HUES48 (cell line): ENCODE measurements at regions not wholly inside any gene's neighbourhood (a gene's known extent, or its start where the extent isn't known, plus 50 kb on each side); places are given as distances from the start of the nearest gene placed in this dataset.

Experiments used
- H3K27ac ChIP-seq: one replicate; pipeline ENCODE4 v1.7.0; 2013; ENCODE audit warnings: low read depth, low read length, inconsistent platforms
- H3K27me3 ChIP-seq: 2 replicates; pipeline ENCODE4 v1.6.1; 2013; ENCODE audit warnings: mild to moderate bottlenecking, low read length; ENCODE audit not compliant: control insufficient read depth, insufficient read depth
- H3K36me3 ChIP-seq: 2 replicates; pipeline ENCODE4 v1.6.1; 2013; ENCODE audit warnings: low read length; ENCODE audit not compliant: control insufficient read depth, insufficient read depth
- H3K4me1 ChIP-seq: 2 replicates; pipeline ENCODE4 v1.6.1; 2013; ENCODE audit warnings: mild to moderate bottlenecking, low read length; ENCODE audit not compliant: control insufficient read depth, insufficient read depth
- H3K4me3 ChIP-seq: 2 replicates; pipeline ENCODE4 v1.5.1; 2013; ENCODE audit warnings: mild to moderate bottlenecking, low read depth, low read length
- H3K9ac ChIP-seq: 2 replicates; pipeline ENCODE4 v1.6.1; 2013; ENCODE audit warnings: mild to moderate bottlenecking, low read depth, low read length, moderate library complexity
- H3K9me3 ChIP-seq: 2 replicates; pipeline ENCODE4 v1.6.1; 2013; ENCODE audit warnings: low read length; ENCODE audit not compliant: control insufficient read depth, insufficient read depth

DNA sequence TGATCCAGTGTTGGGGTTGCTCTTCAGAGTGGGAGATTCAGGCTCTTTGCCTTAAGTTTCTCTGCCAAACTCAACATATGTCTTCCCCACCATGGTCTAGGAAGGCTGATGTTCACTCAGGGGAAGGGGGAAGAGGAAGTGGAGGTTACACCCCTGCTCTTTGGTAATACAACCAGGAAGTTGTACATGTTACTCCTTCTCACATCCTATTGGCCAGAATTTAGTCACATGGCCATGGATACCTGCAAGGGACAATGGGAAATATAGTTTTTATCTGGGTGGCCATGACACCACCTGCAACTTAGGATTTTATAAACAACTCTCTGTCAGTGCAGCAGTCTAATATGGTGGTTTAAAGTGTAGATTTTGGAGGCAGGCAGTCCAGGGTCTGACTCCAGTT is 150.9 kb downstream of the TBX5 start:
- no peaks in the 10 kb centered on the region for H3K36me3 ChIP-seq
- H3K9me3 ChIP-seq: no peaks in the 10 kb centered on the region
- H3K27me3 ChIP-seq: no peaks in the 10 kb centered on the region
- H3K9ac ChIP-seq: no peak overlapping the region
- H3K4me3 ChIP-seq: no peak overlapping the region
- H3K27ac ChIP-seq: no peak overlapping the region
- peaks cover 9% of the 10 kb centered on the region; the same call in 1 of the 2 replicates for H3K4me1 ChIP-seq

- Histone ChIP-seq H3K4me3 (no peak overlapping the region), H3K27me3 (no peaks in the 10 kb centered on the region), H3K9ac (no peak overlapping the region), H3K9me3 (no peaks in the 10 kb centered on the region), H3K4me1 (peaks cover 9% of the 10 kb centered on the region; the same call in 1 of the 2 replicates), H3K36me3 (no peaks in the 10 kb centered on the region), H3K27ac (no peak overlapping the region)
Measured at GRCh38 chr12:114253976-114254778, 151.8 kb downstream of the TBX5 start.

GRCh38 chr12:114248527-114248926 is 157.4 kb downstream of the TBX5 start:
- H3K4me3 ChIP-seq: no peak overlapping the region
- no peak overlapping the region for H3K9ac ChIP-seq
- H3K36me3 ChIP-seq: no peaks in the 10 kb centered on the region
- H3K9me3 ChIP-seq: no peaks in the 10 kb centered on the region
- no peak overlapping the region for H3K27ac ChIP-seq
- no peaks in the 10 kb centered on the region for H3K27me3 ChIP-seq
- H3K4me1 ChIP-seq: peaks cover 13% of the 10 kb centered on the region

- H3K4me1 ChIP-seq: peaks cover 4% of the 10 kb centered on the region; the same call in 1 of the 2 replicates
- no peaks in the 10 kb centered on the region for H3K9me3 ChIP-seq
- H3K4me3 ChIP-seq: no peak overlapping the region
- no peaks in the 10 kb centered on the region for H3K27me3 ChIP-seq
- H3K36me3 ChIP-seq: no peaks in the 10 kb centered on the region
- H3K27ac ChIP-seq: no peak overlapping the region
- H3K9ac ChIP-seq: no peak overlapping the region
Measured at GRCh38 chr12:114245555-114245954, 160.4 kb downstream of the TBX5 start.

DNA sequence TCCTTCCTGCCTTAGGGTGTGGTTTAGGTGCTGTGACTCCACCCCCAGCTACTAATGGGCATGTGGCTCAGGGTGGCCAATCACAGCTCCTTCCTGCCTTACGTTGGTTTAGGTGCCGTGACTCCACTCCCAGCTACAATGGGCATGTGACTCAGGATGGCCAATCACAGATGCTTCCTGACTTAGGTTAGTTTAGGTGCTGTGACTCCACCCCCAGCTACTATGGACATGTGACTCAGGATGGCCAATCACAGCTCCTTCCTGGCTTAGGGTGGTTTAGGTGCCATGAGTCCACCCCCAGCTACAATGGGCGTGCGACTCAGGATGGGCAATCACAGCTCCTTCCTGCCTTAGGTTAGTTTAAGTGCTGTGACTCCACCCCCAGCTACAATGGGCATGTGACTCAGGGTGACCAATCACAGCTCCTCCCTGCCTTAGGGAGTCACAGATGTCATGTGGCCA is 163.9 kb downstream of the TBX5 start:
- no peaks in the 10 kb centered on the region for H3K27me3 ChIP-seq
- H3K4me3 ChIP-seq: no peak overlapping the region
- H3K4me1 ChIP-seq: peaks cover 13% of the 10 kb centered on the region
- no peaks in the 10 kb centered on the region for H3K9me3 ChIP-seq
- H3K27ac ChIP-seq: no peak overlapping the region
- no peaks in the 10 kb centered on the region for H3K36me3 ChIP-seq
- no peak overlapping the region for H3K9ac ChIP-seq

- no peaks in the 10 kb centered on the region for H3K27me3 ChIP-seq
- H3K9ac ChIP-seq: no peak overlapping the region
- no peaks in the 10 kb centered on the region for H3K36me3 ChIP-seq
- H3K4me1 ChIP-seq: peaks cover 11% of the 10 kb centered on the region
- H3K27ac ChIP-seq: no peak overlapping the region
- no peaks in the 10 kb centered on the region for H3K9me3 ChIP-seq
- H3K4me3 ChIP-seq: no peak overlapping the region
Measured at GRCh38 chr12:114240288-114240687, 165.7 kb downstream of the TBX5 start.

DNA sequence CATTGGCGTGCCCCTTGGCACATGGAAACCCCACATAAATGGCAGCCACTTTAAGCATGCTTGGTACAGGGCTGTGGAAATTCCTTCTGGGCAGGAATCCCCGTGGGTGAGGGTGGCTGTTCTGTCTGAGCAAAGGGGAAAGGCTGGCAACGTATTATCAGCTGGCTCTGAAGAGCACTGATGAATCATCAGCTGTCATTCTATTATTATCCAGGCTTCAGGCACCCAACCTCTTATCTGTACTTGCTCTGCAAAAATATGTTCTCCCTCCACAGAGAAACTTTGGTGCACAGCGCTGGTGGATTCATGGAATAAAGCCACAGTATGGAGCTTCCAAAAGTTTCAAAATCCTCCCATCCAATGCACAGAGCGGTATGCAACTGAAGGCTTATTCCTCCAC is 167.1 kb downstream of the TBX5 start:
- H3K4me3 ChIP-seq: no peak overlapping the region
- no peak overlapping the region for H3K9ac ChIP-seq
- H3K36me3 ChIP-seq: no peaks in the 10 kb centered on the region
- H3K9me3 ChIP-seq: no peaks in the 10 kb centered on the region
- H3K27ac ChIP-seq: no peak overlapping the region
- peaks cover 9% of the 10 kb centered on the region; the same call in 1 of the 2 replicates for H3K4me1 ChIP-seq
- H3K27me3 ChIP-seq: no peaks in the 10 kb centered on the region

DNA sequence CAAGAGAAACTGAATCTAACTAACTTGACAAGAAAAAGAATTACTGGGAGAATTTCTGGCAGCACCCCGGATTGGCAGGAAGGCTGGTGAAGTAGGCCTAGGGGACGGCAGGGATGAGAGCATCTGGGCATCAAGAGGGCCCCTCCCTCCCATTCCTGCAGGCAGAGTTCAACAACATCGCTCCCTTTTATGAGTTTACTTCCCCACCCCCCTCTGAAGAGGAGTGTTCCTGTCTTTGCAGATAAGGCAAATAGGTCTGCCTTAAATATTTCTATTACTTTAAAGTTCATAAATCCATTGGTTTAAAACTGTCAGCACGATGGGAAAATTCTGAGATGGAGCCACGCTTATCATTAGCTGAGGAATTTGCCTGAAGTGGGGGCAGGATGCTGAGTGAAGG is 168.7 kb downstream of the TBX5 start:
- no peaks in the 10 kb centered on the region for H3K9me3 ChIP-seq
- H3K27me3 ChIP-seq: no peaks in the 10 kb centered on the region
- no peaks in the 10 kb centered on the region for H3K36me3 ChIP-seq

DNA sequence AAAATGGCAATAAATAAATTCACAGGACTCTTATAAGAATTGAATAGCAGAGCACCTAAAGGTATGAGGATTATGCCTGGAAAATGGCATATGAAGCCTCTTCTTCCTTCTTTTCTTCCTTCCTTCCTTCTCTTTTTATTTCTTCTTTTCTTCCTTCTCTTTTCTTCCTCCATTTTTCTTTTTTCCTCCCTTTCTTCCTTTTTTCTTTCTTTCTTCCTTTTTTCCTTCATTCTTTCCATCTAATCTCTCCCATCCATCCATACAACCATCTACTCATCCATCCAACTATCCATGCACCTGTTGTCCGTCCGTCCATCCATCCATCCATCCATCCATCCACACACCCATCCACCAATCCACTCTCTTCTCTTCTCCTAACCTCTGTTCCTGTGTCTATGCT is 173.8 kb downstream of the TBX5 start:
- Histone ChIP-seq H3K9ac (no peak overlapping the region), H3K4me1 (no peaks in the 10 kb centered on the region), H3K9me3 (no peaks in the 10 kb centered on the region), H3K4me3 (no peak overlapping the region), H3K36me3 (no peaks in the 10 kb centered on the region), H3K27me3 (no peaks in the 10 kb centered on the region), H3K27ac (no peak overlapping the region)

More for the DNA sequence above, 168.7 kb downstream of the TBX5 start:
- Histone ChIP-seq H3K9ac (no peak overlapping the region), H3K27ac (no peak overlapping the region), H3K4me1 (peaks cover 9% of the 10 kb centered on the region; the same call in 1 of the 2 replicates), H3K4me3 (no peak overlapping the region)

DNA sequence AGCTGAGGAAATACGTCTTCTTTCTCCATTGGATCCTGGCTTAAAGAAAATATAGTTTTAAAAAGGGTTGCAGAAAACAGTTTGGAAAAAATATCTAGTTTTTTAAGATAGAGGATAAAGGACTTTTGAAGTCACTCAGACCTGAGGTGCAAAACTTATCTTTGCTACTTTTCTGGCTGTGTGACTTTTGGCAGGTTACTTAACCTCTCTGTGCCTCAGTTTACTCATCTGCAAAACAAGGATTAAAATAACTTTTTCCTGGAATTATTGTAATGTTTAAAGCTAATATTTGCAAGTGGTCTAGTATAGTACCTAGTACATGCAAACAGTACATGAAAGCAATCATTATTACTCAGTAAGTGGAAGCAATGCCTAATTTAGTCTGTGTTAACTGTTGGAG is 176.8 kb downstream of the TBX5 start:
- Histone ChIP-seq H3K27me3 (no peaks in the 10 kb centered on the region; the same call in 1 of the 2 replicates), H3K4me1 (peaks cover 6% of the 10 kb centered on the region; the same call in 1 of the 2 replicates), H3K9ac (no peak overlapping the region), H3K36me3 (no peaks in the 10 kb centered on the region), H3K9me3 (no peaks in the 10 kb centered on the region), H3K27ac (no peak overlapping the region), H3K4me3 (no peak overlapping the region)

DNA sequence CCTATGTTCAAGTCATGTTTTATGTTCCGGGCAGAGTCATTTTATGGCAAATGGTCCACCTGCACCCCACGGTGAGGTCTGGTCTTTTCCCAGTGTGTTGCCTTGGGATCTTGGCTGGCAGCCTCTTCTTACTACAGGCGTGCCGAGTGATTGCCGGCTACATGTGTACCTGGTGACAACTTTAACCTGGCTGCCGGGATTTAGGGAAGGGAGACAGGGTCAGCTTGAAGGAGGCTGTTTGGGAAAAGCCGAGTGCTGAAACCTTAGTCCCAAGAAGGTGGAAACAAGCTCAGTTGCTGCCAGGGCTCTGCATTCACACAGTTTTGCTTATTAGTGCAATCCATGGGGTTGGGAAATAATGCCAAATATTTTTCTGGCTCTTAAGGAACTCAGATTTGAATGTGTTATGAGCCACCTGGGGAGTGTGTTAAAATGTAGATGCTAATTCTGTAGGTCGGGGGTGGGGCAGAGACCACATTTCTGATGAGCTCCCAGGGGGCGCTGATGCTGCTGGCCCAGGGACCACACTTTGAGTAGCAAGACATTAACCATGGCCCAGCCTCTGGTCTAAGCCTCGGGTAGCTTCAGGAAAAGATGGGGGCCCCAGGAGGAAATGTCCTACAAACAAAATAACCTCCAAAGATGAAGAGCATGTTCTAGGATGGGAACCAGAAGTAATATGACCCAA is 179.6 kb downstream of the TBX5 start:
- H3K27me3 ChIP-seq: no peaks in the 10 kb centered on the region; the same call in 1 of the 2 replicates
- H3K36me3 ChIP-seq: no peaks in the 10 kb centered on the region
- no peak overlapping the region for H3K9ac ChIP-seq
- H3K4me3 ChIP-seq: no peak overlapping the region
- no peaks in the 10 kb centered on the region for H3K9me3 ChIP-seq
- peaks cover 21% of the 10 kb centered on the region for H3K4me1 ChIP-seq
- H3K27ac ChIP-seq: no peak overlapping the region
